EH (cell line): ENCODE measurements at regions not wholly inside any gene's neighbourhood (a gene's known extent, or its start where the extent isn't known, plus 50 kb on each side); places are given as distances from the start of the nearest gene placed in this dataset.
"Not testable (repeated sequence)": the region's sequence is repeated elsewhere in the genome, so short reads cannot be mapped to it uniquely, and the experiment has no call there.

ENCODE experiments used
- DNase-seq: peaks from one replicate; pipeline ENCODE4 v3.0.0-alpha.2; 2015; ENCODE audit warnings: low read depth

DNA sequence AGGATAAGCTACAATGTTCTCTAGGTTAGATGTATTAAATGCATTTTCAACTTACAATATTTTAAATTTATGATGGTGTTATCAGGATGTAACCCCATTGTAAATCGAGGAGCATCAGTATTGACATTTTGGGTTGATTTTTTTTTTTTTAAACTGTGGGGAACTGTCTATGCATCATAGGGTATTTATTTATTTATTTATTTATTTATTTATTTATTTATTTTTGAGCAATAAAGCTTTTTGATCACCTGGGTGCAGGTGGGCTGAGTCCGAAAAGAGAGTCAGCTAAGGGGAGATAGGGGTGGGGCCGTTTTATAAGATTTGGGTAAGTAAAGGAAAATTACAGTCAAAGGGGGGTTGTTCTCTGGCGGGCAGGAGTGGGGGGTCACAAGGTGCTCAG is 367.5 kb downstream of the OXSM start:
- DNase-seq, result not testable (repeated sequence)

DNA sequence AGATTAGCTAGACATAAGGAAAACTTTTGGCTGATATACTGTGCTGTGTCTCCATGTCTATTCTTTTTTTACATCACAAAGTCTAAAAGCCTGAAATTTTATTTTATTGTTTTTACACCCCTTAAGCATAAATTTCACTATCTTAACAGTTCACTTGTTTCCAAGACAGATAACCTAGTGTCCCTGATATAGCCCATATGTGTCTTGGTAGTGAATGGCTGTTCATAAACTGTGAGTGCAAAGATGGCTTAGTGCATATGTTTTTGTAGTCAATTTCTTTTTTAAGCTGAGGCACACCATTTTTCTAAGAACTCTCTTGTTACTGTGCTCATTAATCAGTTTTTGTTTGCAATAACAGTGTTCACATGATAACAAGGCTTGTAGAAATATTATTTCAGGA is 381.1 kb downstream of the OXSM start:
- no peak for DNase-seq

DNA sequence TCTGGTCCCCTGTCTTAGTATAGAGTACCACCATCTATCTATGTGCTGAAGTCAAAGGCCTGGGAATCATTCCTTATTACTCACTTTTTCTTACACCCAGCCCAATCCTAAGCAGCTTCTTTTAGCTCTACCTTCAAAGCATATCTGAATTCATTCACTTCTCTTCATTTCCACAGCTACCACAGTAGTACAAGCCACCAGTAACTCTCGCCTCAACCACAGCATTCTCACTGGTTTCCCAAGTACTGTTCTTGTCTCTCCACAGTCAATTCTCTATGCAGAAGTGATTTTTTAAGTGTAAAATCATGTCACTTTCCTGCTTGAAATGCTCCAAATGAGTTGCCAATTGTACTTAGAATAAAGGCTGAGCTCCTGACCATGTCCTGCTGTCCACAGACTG is 401.7 kb downstream of the OXSM start:
- no peak for DNase-seq

DNA sequence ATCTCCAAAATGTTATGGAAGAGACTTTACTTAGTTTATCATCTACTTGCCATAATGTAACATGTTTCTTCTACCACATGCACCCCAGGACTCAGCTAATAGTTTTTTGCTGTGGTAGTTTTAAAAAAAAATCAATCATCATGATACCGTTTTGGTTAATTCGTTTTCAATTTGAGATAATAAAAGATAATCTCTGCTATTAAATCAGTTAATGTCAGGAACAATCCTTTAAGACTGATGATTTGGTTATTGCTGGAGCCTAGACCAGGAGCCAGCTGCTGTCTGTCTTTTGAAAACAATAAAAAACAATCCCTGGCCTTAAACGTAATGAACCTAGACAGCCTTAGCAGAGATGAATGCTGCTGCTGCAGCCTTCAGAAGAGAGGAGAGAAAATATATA is 403.7 kb downstream of the OXSM start:
- DNase-seq, result no peak

DNA sequence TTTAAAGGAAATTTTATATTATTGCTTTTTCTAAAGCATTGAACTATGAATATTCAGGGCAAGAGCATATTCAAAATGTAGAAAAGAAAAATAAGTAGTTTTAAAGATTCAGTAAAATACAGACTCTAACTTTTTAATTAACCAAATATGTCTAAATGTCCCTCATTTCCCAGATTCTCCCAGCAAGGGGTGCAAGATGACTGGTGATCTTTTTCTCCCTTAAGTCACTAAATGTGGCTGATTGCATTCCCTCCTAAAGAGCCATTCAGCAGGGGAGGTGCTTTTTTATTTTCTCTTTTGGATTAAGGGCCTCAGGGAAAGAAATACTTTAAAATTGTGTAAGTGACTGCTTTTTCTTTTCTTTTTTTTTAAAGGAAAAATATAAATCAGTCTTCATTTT is 406.9 kb downstream of the OXSM start:
- DNase-seq, result no peak

DNA sequence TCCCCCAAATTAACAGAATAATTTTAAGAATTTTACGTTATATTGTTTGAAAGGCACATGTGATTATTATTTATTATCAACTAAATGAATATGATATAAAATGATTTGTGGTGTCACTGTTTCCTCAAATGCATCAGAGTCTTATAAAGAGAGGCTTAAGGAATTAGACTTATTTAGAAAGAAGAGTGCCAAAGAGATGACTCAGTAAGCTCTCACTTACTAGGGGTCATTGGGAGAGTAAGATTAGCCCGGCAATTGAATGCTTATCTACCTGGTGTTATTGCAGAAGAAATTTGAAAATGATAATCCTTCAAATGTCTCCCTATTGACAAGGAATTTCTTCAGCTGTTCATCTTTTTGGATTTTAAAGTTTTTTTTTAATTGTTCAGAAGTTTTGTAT is 408.7 kb downstream of the OXSM start:
- DNase-seq, result no peak

DNA sequence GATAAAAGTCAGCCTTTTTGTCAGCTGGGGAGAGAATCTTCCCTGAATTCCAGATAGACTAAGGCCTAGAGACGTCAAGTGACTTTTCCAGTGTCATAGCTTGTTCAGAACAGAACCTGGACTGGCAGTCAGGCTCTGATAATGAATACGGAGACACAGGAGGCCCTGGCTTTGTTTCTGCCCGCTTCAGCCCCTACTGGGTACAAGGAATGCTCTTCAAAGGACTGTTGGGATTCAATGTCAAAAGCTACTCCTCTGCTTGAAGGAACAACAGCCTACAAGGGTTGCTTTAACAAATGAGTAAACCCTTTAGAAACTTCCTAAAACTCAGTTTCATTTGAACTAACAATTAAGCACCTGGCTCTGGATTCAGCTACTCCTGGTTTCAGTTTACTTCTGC is 412.3 kb downstream of the OXSM start:
- no peak for DNase-seq

DNA sequence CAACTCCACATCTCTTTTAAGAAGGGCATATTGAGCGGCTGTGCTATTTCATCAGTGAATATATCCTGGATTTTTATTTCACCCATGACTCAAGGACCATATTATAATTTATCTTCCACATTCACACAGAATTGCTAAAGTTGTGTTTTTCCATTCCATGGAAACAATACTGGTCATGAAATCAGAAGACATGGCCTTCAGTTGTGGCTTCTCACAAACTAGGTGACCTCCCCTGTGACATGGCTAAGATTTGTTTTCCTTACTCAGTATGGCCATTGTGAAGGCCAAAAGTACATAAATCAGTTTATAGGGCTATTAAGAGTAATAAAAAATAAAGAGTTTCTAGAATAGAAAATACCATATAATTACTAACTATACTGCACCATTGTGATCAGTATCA is 415.6 kb downstream of the OXSM start:
- DNase-seq, result no peak

DNA sequence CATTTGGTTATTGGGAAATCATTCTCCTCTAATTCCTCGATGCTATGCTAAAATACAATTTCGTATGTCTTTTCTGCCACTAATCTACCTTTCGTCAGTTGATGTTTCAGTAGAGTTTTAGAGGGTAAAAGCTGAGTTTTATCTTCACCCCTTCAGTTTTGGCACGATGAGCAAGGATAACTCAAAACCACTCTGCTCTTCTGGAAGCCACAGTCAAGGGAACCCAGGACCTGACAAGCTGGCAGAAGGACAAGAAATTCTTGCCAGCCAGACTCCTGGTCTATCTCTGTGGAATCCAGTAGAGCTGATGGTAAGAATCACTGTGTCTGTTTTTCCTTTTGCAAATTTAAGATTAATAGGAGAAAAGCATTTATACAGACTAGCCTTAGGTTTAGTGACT is 414.4 kb upstream of the LRRC3B start:
- DNase-seq, result no peak

DNA sequence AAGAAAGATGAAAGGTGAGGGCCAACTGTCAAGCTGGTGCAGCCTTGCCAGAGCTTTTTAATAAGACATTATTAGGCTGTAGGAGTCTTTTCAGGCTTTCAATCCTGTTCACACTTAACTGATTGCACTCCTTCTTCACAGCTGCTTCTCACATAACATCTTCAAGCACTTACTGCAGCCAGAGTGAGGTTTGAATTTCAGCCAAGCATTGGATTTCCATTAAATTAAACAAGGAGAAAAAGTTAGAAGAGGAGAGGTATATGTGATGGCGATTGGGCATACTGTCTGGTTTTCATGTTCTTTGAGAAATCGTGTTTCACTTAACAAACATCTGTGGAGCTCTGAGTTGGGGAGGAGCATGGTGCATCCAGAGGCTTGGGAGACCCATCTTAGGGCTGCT is 392.8 kb upstream of the LRRC3B start:
- DNase-seq, result no peak

DNA sequence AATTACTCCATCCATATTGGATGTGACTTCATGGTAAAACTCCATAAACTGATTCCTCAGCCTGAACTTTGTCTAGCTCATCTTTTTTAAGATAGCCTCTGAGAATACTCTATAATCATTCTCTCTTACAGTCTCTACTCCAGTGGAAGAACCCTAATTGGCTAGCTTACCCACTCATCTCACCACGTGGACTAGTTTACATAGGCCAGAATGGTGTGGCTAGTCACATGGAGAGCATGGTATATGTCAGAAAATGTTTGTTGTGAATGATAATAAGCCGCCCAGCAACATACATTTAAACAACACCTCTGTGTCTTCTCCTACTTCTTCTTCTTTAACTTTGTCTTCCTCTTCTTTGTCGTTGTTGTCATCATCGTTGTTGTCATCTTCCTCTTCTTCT is 389.2 kb upstream of the LRRC3B start:
- no peak for DNase-seq

DNA sequence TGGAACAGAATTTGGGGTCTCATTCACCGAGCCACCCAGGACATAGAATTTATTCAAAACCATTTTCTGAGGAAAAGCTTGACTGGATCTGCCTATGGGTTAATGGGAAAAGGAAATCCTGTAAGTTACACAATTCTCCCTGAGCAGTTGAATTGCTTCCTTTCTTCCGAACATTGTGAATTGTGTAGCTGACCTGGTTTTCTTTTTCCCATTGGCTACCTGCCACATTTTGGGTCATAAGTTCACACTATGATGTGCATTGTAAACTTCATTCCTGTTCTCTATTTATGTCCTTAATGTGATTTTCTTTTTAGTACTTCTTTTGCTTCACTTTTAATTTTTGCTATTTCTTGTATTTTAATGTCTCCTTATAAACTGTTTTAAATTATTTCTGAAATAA is 386.0 kb upstream of the LRRC3B start:
- DNase-seq, result no peak

DNA sequence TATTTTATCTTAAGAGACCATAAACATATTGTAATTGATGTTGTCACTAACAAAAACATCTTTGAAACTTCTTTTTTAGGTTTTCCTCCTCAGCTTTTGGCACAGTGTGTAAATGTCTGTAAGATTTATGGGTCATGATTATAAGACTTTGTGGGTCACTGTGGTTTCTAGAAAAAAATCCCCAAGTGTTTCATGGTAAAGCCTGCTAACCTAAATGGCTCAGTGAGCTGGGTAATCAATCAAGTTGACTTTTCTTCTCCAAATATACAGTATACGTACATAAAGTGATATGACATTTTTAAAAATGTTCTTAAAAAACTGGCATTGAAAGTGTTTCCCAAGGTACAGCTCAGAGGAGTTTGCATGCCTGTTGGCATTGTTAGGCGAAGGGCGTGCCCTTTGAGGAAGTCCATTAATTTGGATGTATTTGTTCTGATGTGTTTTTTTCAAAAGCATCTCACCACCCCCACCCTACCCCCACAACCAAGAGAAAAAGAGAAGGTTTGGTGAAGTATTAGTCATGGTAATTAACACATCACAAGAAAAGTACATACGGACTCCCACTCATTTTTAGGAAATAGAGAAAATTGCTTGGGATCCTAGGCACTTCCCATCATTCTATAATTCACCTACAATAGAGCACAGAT is 385.4 kb upstream of the LRRC3B start:
- no peak for DNase-seq

DNA sequence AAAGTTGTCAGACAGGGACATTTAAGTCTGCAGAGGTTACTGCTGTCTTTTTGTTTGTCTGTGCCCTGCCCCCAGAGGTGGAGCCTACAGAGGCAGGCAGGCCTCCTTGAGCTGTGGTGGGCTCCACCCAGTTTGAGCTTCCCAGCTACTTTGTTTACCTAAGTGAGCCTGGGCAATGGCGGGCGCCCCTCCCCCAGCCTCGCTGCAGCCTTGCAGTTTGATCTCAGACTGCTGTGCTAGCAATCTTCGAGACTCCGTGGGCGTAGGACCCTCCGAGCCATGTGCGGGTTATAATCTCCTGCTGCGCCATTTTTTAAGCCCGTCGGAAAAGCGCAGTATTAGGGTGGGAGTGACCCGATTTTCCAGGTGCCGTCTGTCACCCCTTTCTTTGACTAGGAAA is 378.0 kb upstream of the LRRC3B start:
- not testable (repeated sequence) for DNase-seq

DNA sequence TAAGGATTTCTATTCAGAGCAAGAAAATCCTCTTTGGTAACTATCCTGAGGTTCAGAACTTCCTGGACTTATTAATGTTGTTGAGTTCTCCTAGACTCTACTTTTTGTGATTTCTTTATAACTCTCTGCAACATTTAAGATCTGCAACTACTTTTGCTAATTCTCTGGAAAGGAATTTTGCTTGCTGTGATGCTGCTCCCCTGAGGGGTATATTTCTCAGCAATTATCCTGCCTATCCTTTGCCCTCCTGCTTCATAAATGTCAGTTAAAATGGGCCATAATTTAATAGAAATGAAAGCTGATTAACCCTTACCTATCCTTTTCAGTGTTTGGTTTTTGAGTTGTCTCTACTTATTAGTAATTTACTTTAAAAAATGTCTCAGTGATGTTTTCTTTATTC is 377.3 kb upstream of the LRRC3B start:
- no peak for DNase-seq

DNA sequence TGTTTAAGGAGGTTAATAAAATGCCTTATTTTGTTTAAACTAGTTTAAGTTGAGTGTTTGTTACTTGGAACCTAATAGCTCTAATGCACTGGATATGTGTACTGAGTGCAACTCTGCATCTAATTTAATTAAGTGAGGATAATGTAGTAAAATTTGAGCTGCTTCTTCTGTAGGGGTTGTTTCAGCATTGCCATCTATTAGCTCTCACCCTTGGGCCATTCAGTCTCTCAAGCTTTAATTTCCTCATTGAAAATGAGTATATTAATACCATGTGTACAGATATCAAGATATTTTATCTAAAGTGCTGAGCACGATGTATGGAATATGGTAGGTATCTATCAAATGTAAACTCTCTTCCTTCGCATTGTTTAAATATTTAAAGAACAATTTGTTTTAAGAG is 375.7 kb upstream of the LRRC3B start:
- DNase-seq, result no peak

DNA sequence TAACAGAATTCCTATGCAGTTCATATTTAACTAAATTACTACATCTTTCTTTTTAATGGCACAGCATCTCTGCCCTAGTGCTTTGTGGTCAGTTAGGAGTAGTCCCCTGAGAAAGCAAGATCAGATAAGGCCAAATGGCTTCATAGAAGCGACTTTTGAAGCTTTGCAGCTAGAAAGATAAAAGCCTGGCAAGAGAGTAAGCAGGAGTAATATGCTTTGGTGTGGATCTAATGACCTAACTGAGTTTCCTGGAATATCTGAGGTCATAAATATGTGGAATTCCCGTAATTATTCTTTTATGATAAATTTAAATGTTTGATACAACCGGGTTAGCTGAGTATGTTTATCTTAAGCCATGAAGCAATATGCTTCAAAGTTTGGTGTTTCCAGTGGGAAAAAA is 374.9 kb upstream of the LRRC3B start:
- DNase-seq, result no peak

DNA sequence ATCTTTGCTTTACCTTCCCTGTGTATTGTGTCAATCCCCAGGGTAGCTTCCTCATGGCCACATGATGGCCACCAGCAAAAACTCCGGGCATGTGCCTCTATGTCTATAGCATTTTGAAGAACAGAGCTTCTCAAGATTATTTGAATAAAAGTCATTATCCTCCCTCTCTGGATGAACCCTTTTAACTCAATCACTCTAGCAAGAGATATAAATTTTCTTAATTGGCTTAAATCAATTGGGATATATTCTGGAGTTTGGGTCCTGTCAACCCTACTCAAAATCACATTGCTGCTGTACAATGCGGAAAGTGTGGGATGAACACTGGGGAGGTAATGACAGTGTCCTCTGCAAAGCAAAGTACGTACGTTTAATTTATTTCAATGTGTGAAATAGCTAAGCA is 370.6 kb upstream of the LRRC3B start:
- DNase-seq, result no peak

DNA sequence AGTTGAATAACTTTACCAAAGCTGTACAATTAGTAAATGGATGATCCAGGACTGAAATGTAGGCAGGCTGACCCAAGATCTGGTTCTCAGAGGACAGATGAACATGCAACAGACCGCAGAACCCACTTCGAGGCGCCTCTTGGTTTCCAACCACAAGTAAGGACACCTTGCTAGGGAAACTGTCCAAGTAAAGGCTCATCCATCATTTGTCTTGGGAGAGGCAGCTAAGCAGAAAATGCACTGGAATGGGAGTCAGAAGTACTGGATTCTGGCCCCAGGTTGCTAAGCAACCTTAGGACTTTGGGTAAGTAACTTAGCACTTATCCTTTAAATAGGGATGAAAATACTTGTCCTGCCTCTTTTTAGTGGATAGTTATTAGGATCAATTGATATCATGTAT is 366.3 kb upstream of the LRRC3B start:
- DNase-seq, result no peak

DNA sequence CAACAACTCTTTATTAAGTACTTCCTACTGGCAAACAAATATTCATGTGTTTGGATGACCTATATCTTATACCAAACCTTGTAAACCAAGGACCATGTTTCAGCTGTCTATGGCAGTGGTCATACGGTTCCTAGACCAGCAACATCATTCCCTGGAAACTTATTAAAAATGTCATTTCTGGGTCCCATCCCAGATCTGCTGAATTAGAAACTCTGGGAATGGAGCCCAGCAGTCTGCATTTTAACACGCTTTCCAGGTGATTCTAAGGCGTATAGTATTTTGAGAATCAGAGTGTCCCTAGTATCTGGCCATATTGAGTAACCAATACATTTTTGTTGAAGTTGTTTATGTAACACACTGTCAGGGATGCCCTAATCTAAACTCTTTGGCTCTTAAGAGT is 363.4 kb upstream of the LRRC3B start:
- no peak for DNase-seq

DNA sequence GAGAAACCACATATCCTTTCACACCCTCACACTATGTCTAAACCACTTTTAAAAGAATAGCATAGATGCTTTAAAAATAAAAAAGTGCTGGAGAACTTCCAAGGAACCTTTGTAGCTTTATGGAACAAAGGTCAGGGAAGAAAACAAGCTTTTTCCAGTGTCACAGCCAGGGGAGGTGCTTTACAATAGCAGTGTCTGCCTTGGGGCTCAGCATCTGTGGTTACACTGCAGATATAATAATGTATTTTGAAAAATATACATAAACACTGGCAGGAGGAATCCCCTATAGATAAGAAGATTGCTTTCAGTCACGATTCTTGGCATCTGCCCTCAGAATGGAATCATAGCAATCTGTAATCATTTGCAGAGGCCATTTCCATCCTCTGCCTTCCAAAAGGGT is 362.4 kb upstream of the LRRC3B start:
- DNase-seq, result no peak

DNA sequence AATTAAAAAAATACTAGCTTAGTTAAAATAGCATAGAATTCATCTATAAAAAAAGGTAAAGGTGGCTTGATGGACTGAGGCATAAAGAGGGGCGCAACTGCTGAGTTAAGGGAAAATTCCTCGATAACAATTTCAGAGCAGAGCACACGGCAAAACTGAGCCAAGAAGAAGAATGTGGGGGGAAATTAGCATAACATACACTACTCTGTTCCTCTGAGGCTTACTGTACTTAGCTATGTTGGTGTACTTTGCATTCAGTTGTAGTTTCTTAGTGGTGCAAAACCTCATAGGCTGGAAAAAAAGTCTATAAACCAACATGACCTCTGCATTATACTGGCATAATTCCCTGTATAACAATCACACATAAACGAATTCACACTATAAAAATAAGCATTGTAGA is 357.9 kb upstream of the LRRC3B start:
- no peak for DNase-seq

DNA sequence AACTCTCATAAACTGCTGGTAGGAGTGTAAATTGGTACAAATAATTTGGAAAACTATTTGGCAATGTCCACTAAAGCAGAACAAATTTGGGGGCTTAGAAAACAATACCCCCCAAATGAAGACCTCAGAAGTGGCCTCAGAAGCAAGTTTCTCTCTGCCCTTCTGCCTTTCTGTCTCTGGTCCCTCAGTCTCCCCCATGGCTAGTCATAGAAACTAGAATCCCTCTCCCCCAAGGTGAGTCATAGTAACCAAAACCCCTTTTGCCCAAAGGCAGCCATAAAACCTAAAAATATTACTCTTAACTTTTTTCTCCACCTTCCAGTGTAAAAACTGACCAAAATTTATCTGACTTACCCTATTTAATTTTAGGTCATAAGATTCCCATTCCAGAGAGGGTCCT is 350.7 kb upstream of the LRRC3B start:
- DNase-seq, result no peak

DNA sequence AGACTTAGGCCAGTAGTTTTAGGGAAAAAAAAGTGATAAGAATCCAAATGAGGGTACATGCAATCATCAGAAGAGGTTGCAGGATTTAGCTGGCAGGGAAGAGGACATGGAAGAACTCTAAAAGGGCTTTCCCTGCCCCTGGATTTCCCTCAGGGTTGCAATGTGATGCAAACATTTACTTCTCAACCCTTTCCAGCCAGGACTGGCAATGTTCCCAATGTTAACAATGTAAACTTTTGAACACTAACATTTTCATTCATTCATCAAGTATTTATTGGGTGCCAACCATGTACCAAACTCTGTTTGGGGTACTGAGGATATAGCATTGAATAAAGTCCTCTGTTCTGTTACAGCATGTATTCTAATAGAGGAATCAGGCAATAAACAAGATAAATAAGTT is 349.4 kb upstream of the LRRC3B start:
- DNase-seq, result no peak

DNA sequence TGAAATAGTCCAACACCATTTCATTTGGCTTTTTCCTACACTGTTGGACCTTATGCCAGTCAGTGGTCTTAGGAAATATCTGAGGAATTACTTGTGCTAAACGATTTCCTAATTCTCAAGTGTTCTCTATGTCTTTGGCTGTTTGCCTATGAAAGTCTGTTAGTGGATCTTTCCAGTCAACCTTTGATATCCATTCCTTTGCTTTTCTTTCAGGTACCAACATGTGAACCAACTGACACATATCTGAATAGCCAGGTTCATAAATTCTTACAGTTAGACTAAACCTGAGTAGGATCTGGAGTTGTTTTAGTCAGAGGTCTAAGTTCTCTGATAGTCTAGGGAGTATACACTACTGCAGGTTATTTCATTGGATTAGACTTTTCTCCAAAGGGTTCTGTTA is 343.5 kb upstream of the LRRC3B start:
- DNase-seq, result no peak
